Peyer's patch (tissue), 4 donors: ENCODE measurements at regions not wholly inside any gene's neighbourhood (a gene's known extent, or its start where the extent isn't known, plus 50 kb on each side); places are given as distances from the start of the nearest gene placed in this dataset.

ENCODE experiments used
- POLR2A ChIP-seq, 2 donors: fragments of 450-650 bp; IDR thresholded peaks; one replicate each; pipeline ENCODE4 v1.5.1; 2017; ENCODE audit warnings: antibody characterized with exemption in 2 of 2, mild to moderate bottlenecking in 2 of 2, moderate library complexity in 2 of 2
- TF ChIP-seq, protein P1 (sequence below), 6 experiments: fragments of 450-650 bp in 4 of 6; fragments of 200-600 bp in 2 of 6; sonication (generic) in 1 of 6; IDR thresholded peaks; one replicate each; pipeline ENCODE4 v1.5.1; 2017 to 2019; ENCODE audit warnings: antibody characterized with exemption in 6 of 6, mild to moderate bottlenecking in 3 of 6, moderate library complexity in 1 of 6

DNA sequence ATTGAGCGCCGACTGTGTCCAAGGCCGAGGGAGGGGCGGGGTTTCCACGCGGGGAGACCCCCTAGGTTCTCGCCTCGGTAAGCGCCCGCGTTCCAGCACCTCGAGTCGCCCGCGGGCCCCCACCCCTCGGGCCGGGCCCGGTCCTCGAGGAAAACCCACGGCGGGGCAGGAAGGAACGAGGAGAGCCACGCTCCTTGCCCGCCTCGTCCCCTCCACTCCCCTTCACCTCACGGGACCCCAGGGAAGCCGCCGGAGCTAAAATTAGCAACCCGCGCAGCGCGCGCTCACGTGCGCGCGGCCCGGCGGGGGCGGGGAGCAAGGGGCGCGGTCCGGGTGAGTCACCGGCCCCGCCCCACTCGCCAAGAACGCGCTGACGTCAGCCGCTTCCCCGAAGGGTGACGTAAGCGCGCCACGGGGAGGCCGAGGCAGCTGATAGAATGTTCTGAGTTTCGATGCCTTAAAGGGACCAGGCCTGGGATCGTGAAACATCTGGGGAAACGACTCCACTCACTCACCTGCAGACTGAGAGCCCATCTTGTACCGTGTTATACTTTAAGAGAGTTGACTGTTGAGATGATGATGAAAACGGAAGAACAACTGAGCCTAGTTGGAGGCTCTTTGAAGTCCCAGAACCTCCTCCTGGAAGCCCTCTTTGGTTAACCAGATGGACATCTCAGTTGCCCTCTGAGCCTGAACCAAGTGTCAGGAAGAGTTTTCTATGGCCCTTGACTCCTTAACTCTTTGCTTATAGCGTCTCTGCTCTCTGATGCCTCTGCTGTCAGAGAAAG lies 49.7 kb upstream of the ATF3 start:
- TF ChIP-seq, protein P1, sequence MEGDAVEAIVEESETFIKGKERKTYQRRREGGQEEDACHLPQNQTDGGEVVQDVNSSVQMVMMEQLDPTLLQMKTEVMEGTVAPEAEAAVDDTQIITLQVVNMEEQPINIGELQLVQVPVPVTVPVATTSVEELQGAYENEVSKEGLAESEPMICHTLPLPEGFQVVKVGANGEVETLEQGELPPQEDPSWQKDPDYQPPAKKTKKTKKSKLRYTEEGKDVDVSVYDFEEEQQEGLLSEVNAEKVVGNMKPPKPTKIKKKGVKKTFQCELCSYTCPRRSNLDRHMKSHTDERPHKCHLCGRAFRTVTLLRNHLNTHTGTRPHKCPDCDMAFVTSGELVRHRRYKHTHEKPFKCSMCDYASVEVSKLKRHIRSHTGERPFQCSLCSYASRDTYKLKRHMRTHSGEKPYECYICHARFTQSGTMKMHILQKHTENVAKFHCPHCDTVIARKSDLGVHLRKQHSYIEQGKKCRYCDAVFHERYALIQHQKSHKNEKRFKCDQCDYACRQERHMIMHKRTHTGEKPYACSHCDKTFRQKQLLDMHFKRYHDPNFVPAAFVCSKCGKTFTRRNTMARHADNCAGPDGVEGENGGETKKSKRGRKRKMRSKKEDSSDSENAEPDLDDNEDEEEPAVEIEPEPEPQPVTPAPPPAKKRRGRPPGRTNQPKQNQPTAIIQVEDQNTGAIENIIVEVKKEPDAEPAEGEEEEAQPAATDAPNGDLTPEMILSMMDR (IDR thresholded peaks at IDR 0.05) = peak in 2 of 6 experiments; percentile 15 to 31
- TF ChIP-seq POLR2A (IDR thresholded peaks at IDR 0.05) = peak; percentile 73 to 86
